ENCODE measurements at regions not wholly inside any gene's neighbourhood (a gene's known extent, or its start where the extent isn't known, plus 50 kb on each side); places are given as distances from the start of the nearest gene placed in this dataset.

- H3K4me3 ChIP-seq (ENCODE audit: low read depth, low read length): no peak overlapping the region
- TF ChIP-seq, protein P1, sequence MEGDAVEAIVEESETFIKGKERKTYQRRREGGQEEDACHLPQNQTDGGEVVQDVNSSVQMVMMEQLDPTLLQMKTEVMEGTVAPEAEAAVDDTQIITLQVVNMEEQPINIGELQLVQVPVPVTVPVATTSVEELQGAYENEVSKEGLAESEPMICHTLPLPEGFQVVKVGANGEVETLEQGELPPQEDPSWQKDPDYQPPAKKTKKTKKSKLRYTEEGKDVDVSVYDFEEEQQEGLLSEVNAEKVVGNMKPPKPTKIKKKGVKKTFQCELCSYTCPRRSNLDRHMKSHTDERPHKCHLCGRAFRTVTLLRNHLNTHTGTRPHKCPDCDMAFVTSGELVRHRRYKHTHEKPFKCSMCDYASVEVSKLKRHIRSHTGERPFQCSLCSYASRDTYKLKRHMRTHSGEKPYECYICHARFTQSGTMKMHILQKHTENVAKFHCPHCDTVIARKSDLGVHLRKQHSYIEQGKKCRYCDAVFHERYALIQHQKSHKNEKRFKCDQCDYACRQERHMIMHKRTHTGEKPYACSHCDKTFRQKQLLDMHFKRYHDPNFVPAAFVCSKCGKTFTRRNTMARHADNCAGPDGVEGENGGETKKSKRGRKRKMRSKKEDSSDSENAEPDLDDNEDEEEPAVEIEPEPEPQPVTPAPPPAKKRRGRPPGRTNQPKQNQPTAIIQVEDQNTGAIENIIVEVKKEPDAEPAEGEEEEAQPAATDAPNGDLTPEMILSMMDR (IDR thresholded peaks at IDR 0.05; ENCODE audit: low read depth, low read length, missing control alignments): no peak
- no peak for DNase-seq (ENCODE audit: low read depth)
These were observed 516.8 kb downstream of the PSAT1 start for GRCh38 chr9:78813602-78814180.

DNA sequence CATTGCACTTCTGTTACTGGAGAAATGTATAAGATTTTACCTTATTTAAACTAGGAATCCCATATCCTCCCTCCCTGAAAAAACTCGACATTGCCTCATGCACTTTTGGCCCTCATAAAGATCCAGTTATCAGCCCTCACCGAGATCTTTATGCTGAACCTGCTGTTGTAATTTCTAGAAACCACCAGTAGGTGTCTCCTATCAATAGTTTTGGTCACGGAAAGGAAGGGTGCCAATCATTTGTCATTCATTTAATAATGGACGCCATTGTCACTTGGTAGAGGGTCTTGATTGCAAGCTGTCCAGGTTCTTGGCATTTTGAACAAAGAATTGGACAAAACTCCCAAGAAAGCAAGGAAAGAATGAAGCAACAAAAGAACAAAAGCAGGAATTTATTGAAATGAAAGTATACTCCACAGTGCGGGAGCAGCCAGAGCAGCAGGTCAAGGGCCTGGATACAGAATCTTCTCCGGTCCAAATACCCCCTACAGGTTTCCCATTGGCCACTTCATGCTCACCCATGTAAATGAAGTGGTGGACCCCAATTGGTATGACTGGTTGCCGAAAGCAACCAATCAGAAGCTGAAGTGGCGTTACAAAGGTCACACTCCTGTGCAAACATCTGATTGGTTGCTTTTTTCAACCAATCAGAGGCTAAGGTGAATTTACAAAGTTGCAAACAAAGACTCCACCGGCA is 524.3 kb downstream of the PSAT1 start:
- H3K4me3 ChIP-seq (ENCODE audit: low read depth, low read length): no peak overlapping the region
- TF ChIP-seq, protein P1 (IDR thresholded peaks at IDR 0.05; ENCODE audit: low read depth, low read length, missing control alignments): peak; percentile 71
- DNase-seq (ENCODE audit: low read depth): peak; percentile 2

DNA sequence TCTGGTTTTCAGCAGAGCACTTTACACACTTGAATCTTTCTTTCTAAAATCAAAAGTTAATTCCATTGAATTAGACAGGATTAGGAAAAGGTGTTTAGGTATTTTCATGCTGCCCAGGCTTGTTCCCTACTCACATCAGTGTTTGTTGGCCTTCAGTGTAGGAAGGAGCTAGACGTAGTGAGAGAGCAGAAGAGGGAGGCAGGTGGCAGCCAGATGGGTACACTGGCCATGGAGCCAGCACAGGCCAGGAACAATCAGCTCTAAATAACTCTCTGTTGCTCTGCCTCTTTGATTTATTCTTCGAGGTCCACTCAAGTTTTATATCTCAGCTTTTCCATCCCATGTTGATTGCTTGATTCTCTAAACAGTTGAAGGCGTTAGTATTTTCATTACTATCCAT is 529.6 kb downstream of the PSAT1 start:
- H3K4me3 ChIP-seq (ENCODE audit: low read depth, low read length): no peak overlapping the region
- TF ChIP-seq, protein P1 (IDR thresholded peaks at IDR 0.05; ENCODE audit: low read depth, low read length, missing control alignments): no peak
- DNase-seq (ENCODE audit: low read depth): no peak

- H3K4me3 ChIP-seq (ENCODE audit: low read depth, low read length): no peak overlapping the region
- no peak for DNase-seq (ENCODE audit: low read depth)
- TF ChIP-seq, protein P1 (IDR thresholded peaks at IDR 0.05; ENCODE audit: low read depth, low read length, missing control alignments): no peak
These were observed 531.6 kb downstream of the PSAT1 start for GRCh38 chr9:78828521-78828920.

DNA sequence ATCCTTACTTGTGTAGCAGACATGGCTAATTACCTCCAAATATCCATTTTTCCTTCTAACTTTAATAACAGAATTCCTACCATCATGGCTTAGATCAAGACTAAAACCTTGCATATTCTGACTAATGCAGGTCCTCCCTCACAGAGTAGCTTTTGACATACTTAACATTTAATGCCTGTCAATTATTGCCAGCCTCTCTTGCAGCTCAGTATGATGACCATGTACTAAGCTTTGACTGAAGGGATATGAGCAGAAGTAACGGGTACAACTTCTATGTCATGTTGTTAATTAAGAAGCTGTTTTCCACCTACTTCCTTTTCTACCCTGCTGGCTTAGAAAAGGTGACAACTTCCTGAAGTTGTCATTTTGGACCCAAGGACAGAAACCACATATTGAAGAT is 533.4 kb downstream of the PSAT1 start:
- no peak for DNase-seq (ENCODE audit: low read depth)
- no peak overlapping the region for H3K4me3 ChIP-seq (ENCODE audit: low read depth, low read length)
- TF ChIP-seq, protein P1 (IDR thresholded peaks at IDR 0.05; ENCODE audit: low read depth, low read length, missing control alignments): no peak

DNA sequence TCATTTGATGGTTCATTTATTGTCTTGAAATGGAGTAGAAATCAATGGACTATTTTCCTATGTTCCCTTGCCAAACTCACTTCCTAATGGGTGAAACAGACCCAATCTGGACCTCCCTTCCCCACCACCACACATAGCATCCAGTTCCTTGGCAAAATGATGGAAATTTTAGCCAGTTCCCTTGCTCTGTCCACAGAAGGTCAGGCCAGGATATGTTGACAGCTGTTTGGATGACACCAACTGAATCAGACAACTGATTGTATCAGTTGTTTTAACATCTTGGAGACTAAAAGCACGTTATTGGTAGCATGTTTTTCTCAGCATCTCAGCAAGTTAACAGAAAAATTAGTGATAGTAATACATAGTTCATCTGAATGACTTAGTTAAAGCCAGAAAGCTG is 534.8 kb downstream of the PSAT1 start:
- TF ChIP-seq, protein P1 (IDR thresholded peaks at IDR 0.05; ENCODE audit: low read depth, low read length, missing control alignments): no peak
- DNase-seq (ENCODE audit: low read depth): no peak
- no peak overlapping the region for H3K4me3 ChIP-seq (ENCODE audit: low read depth, low read length)
